Endothelial cell of umbilical vein (primary cell): ENCODE measurements at regions not wholly inside any gene's neighbourhood (a gene's known extent, or its start where the extent isn't known, plus 50 kb on each side); places are given as distances from the start of the nearest gene placed in this dataset.

Source experiments
- BruUV-seq: library from RNA; stranded (reverse); fragments of 400-500 nt; replicated peaks from 2 replicates; lab custom pipeline; 2021; lab: Mats Ljungman, UMichigan
- CTCF ChIA-PET: fragments of 300-600, 350-600 bp; sonication (Branson Sonifier 250); formaldehyde crosslinking; loops from one replicate; lab custom pipeline; 2021; ENCODE audit warnings: antibody characterized with exemption, inconsistent platforms; lab: Charles Lee
- POLR2A ChIA-PET: fragments of 300-600, 350-600 bp; sonication (Branson Sonifier 250); formaldehyde crosslinking; loops from one replicate; lab custom pipeline; 2021; ENCODE audit warnings: antibody characterized with exemption, inconsistent platforms; lab: Charles Lee
- DNase-seq: peaks from one replicate; pipeline ENCODE4 v3.0.0-alpha.2; 2011; ENCODE audit warnings: low read depth, low spot score
- FAIRE-seq: peaks from 2 replicates; lab custom pipeline; 2011; peaks lifted over from hg19 to GRCh38; lab: Jason Lieb, UNC
- H2AFZ ChIP-seq: 2 replicates; pipeline ENCODE4 v1.6.0; 2012; ENCODE audit warnings: low read depth, low read length, control low read depth, inconsistent platforms
- H3K27ac ChIP-seq: 2 replicates; pipeline ENCODE4 v1.5.1; 2011; ENCODE audit warnings: low read depth, mild to moderate bottlenecking, control low read depth, low read length, moderate library complexity; ENCODE audit not compliant: insufficient read depth
- H3K27me3 ChIP-seq, 2 experiments: 2 replicates each; pipeline versions ENCODE4 v1.6.0 to v1.6.1; 2011; ENCODE audit warnings: low read length in 2 of 2, mixed read lengths in 1 of 2; ENCODE audit not compliant: control insufficient read depth in 2 of 2, insufficient read depth in 2 of 2
- H3K36me3 ChIP-seq, 2 experiments: 2 replicates in 1 of 2; 3 replicates in 1 of 2; pipeline ENCODE4 v1.5.1; 2011; ENCODE audit warnings: low read length in 2 of 2, mild to moderate bottlenecking in 1 of 2, moderate library complexity in 1 of 2; ENCODE audit not compliant: control insufficient read depth in 2 of 2, insufficient read depth in 2 of 2; ENCODE audit errors: extremely low read depth in 1 of 2
- H3K4me1 ChIP-seq: 3 replicates; pipeline ENCODE4 v1.5.1; 2011; ENCODE audit warnings: mild to moderate bottlenecking, low read length; ENCODE audit not compliant: control insufficient read depth, insufficient read depth; ENCODE audit errors: extremely low read depth
- H3K4me2 ChIP-seq: 2 replicates; pipeline ENCODE4 v1.6.1; 2011; ENCODE audit warnings: low read length, control low read depth, mixed read lengths; ENCODE audit not compliant: insufficient read depth
- H3K4me3 ChIP-seq, 3 experiments: fragments of 200-600 bp in 1 of 3; sonication (generic), shearing (Covaris generic) in 1 of 3; replicated peaks in 1 of 3; 2 replicates each; pipeline ENCODE4 v1.5.1; 2011 to 2016; ENCODE audit warnings: control low read depth in 3 of 3, low read length in 3 of 3, mild to moderate bottlenecking in 2 of 3, inconsistent platforms in 1 of 3, low read depth in 1 of 3, moderate library complexity in 1 of 3; ENCODE audit not compliant: insufficient read depth in 1 of 3
- H3K79me2 ChIP-seq: 2 replicates; pipeline ENCODE4 v1.6.0; 2012; ENCODE audit warnings: low read length, inconsistent platforms; ENCODE audit not compliant: control insufficient read depth, insufficient read depth
- H3K9ac ChIP-seq: replicated peaks from 2 replicates; pipeline ENCODE3; 2011; ENCODE audit warnings: low read length, control low read depth; ENCODE audit not compliant: insufficient read depth; ENCODE audit errors: extremely low read depth
- H3K9me1 ChIP-seq: replicated peaks from 3 replicates; pipeline ENCODE4 v1.6.0; 2011; ENCODE audit warnings: mild to moderate bottlenecking, low read length; ENCODE audit not compliant: control insufficient read depth, insufficient read depth; ENCODE audit errors: extremely low read depth
- H3K9me3 ChIP-seq: replicated peaks from 2 replicates; pipeline ENCODE4 v1.5.1; 2012; ENCODE audit warnings: low read length, inconsistent platforms; ENCODE audit not compliant: control insufficient read depth, insufficient read depth
- H4K20me1 ChIP-seq: replicated peaks from 2 replicates; pipeline ENCODE3; 2011; ENCODE audit warnings: mild to moderate bottlenecking, low read length; ENCODE audit not compliant: control insufficient read depth, insufficient read depth; ENCODE audit errors: extremely low read depth
- CTCF ChIP-seq, 2 donors: IDR thresholded peaks; 1 replicate in 1 of 2; 2 replicates in 1 of 2; pipeline ENCODE4 v1.5.1; 2011; ENCODE audit warnings: low read length in 2 of 2, mild to moderate bottlenecking in 2 of 2, moderate library complexity in 2 of 2, control low read depth in 1 of 2, inconsistent platforms in 1 of 2, low read depth in 1 of 2; ENCODE audit not compliant: insufficient read depth in 1 of 2; ENCODE audit errors: extremely low read depth in 1 of 2
- EZH2 ChIP-seq: IDR thresholded peaks from 2 replicates; pipeline ENCODE4 v1.6.1; 2012; ENCODE audit warnings: borderline replicate concordance, low read depth, mild to moderate bottlenecking, moderate library complexity, low read length, inconsistent platforms; ENCODE audit not compliant: severe bottlenecking
- FOS ChIP-seq: IDR thresholded peaks from 2 replicates; pipeline ENCODE4 v1.6.1; 2011; ENCODE audit warnings: mild to moderate bottlenecking, low read length, moderate library complexity, borderline replicate concordance; ENCODE audit not compliant: insufficient read depth
- GATA2 ChIP-seq: IDR thresholded peaks from 2 replicates; pipeline ENCODE4 v1.7.0; 2011; ENCODE audit warnings: low read depth, mild to moderate bottlenecking, moderate library complexity, mixed read lengths, low read length; ENCODE audit not compliant: insufficient read length, insufficient read depth
- JUN ChIP-seq: IDR thresholded peaks from 2 replicates; pipeline ENCODE4 v1.6.1; 2011; ENCODE audit warnings: borderline replicate concordance, low read depth; ENCODE audit not compliant: insufficient read length, insufficient read depth
- MAX ChIP-seq: IDR thresholded peaks from 2 replicates; pipeline ENCODE4 v1.6.1; 2011; ENCODE audit not compliant: insufficient read depth, insufficient read length
- MYC ChIP-seq: IDR thresholded peaks from one replicate; pipeline ENCODE4 v1.6.1; 2011; ENCODE audit warnings: mild to moderate bottlenecking, low read depth, low read length
- POLR2A ChIP-seq: IDR thresholded peaks from 2 replicates; pipeline ENCODE4 v1.6.1; 2012; ENCODE audit warnings: low read depth, mild to moderate bottlenecking, control low read depth, low read length
- POLR2AphosphoS5 ChIP-seq: IDR thresholded peaks from 2 replicates; pipeline ENCODE4 v1.6.1; 2012; ENCODE audit warnings: low read depth, mild to moderate bottlenecking, control low read depth, low read length, moderate library complexity; ENCODE audit not compliant: insufficient read depth
- dilution Hi-C: fragments of 300-500 bp; cut with MboI; formaldehyde crosslinking; loops from one replicate; pipeline ENCODE4 v1.15.0; 2019; ENCODE audit warnings: low sequenced_read_pairs; ENCODE audit not compliant: extremely low pct_ligation_motif_present
- intact Hi-C: fragments of 100-400 bp; cut with micrococcal nuclease; formaldehyde crosslinking; loops from one replicate; pipeline ENCODE4 v1.10.0; 2022

DNA sequence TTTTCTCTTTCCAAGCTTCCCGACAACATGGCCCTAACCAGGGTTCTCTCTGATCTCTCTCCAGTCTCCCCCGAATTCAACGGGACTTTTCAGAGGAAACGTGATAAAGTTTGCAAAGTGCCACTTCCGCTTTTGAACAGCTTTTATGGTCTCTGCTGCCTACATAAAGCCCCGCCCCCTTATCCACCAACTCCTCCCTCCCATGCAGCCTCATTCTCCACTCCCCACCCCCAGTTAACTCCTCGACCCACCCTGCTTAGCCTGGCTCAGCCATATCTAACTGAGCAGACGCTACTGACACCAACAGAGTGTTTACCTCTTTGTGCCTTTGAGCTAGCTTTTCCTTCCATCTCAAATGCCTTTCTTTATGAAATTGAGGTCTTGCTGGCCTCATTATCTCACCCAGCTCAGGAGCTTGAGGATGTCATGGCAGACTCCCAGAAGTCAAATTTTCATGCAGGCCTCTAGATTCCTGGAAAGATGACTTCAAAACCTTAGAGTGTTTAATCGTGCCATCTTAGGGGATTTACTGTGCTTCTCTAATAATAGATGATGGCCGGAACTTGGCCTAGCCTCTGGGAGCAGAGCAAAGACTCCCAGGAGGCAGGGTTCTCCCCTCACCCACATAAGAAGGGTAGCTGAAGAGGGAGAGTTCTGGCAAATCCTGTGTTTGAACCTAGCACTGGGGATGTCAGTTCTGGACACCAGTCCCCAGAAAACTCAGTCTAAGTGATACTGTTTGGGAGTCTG is 606.0 kb downstream of the BCOR start:
- Histone ChIP-seq H3K9me1 (no peaks in the 10 kb centered on the region), H3K79me2 (no peaks in the 10 kb centered on the region), H3K27me3 (no peaks in the 10 kb centered on the region), H3K27ac (no peak overlapping the region), H2AFZ (no peak overlapping the region), H3K9me3 (no peaks in the 10 kb centered on the region), H3K4me1 (no peaks in the 10 kb centered on the region), H3K9ac (no peak overlapping the region), H4K20me1 (no peaks in the 10 kb centered on the region), H3K4me3 (no peak overlapping the region), H3K36me3 (no peaks in the 10 kb centered on the region), H3K4me2 (no peak overlapping the region)
- FAIRE-seq (no peak), DNase-seq (no peak)
- POLR2A ChIA-PET: no interaction called here
- intact Hi-C loops (no loop called here), dilution Hi-C loops (no loop called here)
- TF ChIP-seq JUN (no peak), GATA2 (no peak), POLR2AphosphoS5 (no peak), POLR2A (no peak), EZH2 (no peak), MAX (no peak), FOS (no peak), MYC (no peak), CTCF (IDR thresholded peaks at IDR 0.05; ENCODE audit: extremely low read depth in 1 of 2, insufficient read depth in 1 of 2, low read depth in 1 of 2, low read length in 2 of 2) (no peak)
- CTCF ChIA-PET: no interaction called here
- no TSS peak for BruUV-seq
